Endothelial cell of umbilical vein (primary cell): ENCODE measurements at regions not wholly inside any gene's neighbourhood (a gene's known extent, or its start where the extent isn't known, plus 50 kb on each side); places are given as distances from the start of the nearest gene placed in this dataset.

Experiments
- BruUV-seq: library from RNA; stranded (reverse); fragments of 400-500 nt; replicated peaks from 2 replicates; lab custom pipeline; 2021; lab: Mats Ljungman, UMichigan
- CTCF ChIA-PET: fragments of 300-600, 350-600 bp; sonication (Branson Sonifier 250); formaldehyde crosslinking; loops from one replicate; lab custom pipeline; 2021; ENCODE audit warnings: antibody characterized with exemption, inconsistent platforms; lab: Charles Lee
- POLR2A ChIA-PET: fragments of 300-600, 350-600 bp; sonication (Branson Sonifier 250); formaldehyde crosslinking; loops from one replicate; lab custom pipeline; 2021; ENCODE audit warnings: antibody characterized with exemption, inconsistent platforms; lab: Charles Lee
- DNase-seq: peaks from one replicate; pipeline ENCODE4 v3.0.0-alpha.2; 2011; ENCODE audit warnings: low read depth, low spot score
- FAIRE-seq: peaks from 2 replicates; lab custom pipeline; 2011; peaks lifted over from hg19 to GRCh38; lab: Jason Lieb, UNC
- H2AFZ ChIP-seq: 2 replicates; pipeline ENCODE4 v1.6.0; 2012; ENCODE audit warnings: low read depth, low read length, control low read depth, inconsistent platforms
- H3K27ac ChIP-seq: 2 replicates; pipeline ENCODE4 v1.5.1; 2011; ENCODE audit warnings: low read depth, mild to moderate bottlenecking, control low read depth, low read length, moderate library complexity; ENCODE audit not compliant: insufficient read depth
- H3K27me3 ChIP-seq, 2 experiments: 2 replicates each; pipeline versions ENCODE4 v1.6.0 to v1.6.1; 2011; ENCODE audit warnings: low read length in 2 of 2, mixed read lengths in 1 of 2; ENCODE audit not compliant: control insufficient read depth in 2 of 2, insufficient read depth in 2 of 2
- H3K36me3 ChIP-seq, 2 experiments: 2 replicates in 1 of 2; 3 replicates in 1 of 2; pipeline ENCODE4 v1.5.1; 2011; ENCODE audit warnings: low read length in 2 of 2, mild to moderate bottlenecking in 1 of 2, moderate library complexity in 1 of 2; ENCODE audit not compliant: control insufficient read depth in 2 of 2, insufficient read depth in 2 of 2; ENCODE audit errors: extremely low read depth in 1 of 2
- H3K4me1 ChIP-seq: 3 replicates; pipeline ENCODE4 v1.5.1; 2011; ENCODE audit warnings: mild to moderate bottlenecking, low read length; ENCODE audit not compliant: control insufficient read depth, insufficient read depth; ENCODE audit errors: extremely low read depth
- H3K4me2 ChIP-seq: 2 replicates; pipeline ENCODE4 v1.6.1; 2011; ENCODE audit warnings: low read length, control low read depth, mixed read lengths; ENCODE audit not compliant: insufficient read depth
- H3K4me3 ChIP-seq, 3 experiments: fragments of 200-600 bp in 1 of 3; sonication (generic), shearing (Covaris generic) in 1 of 3; replicated peaks in 1 of 3; 2 replicates each; pipeline ENCODE4 v1.5.1; 2011 to 2016; ENCODE audit warnings: control low read depth in 3 of 3, low read length in 3 of 3, mild to moderate bottlenecking in 2 of 3, inconsistent platforms in 1 of 3, low read depth in 1 of 3, moderate library complexity in 1 of 3; ENCODE audit not compliant: insufficient read depth in 1 of 3
- H3K79me2 ChIP-seq: 2 replicates; pipeline ENCODE4 v1.6.0; 2012; ENCODE audit warnings: low read length, inconsistent platforms; ENCODE audit not compliant: control insufficient read depth, insufficient read depth
- H3K9ac ChIP-seq: replicated peaks from 2 replicates; pipeline ENCODE3; 2011; ENCODE audit warnings: low read length, control low read depth; ENCODE audit not compliant: insufficient read depth; ENCODE audit errors: extremely low read depth
- H3K9me1 ChIP-seq: replicated peaks from 3 replicates; pipeline ENCODE4 v1.6.0; 2011; ENCODE audit warnings: mild to moderate bottlenecking, low read length; ENCODE audit not compliant: control insufficient read depth, insufficient read depth; ENCODE audit errors: extremely low read depth
- H3K9me3 ChIP-seq: replicated peaks from 2 replicates; pipeline ENCODE4 v1.5.1; 2012; ENCODE audit warnings: low read length, inconsistent platforms; ENCODE audit not compliant: control insufficient read depth, insufficient read depth
- H4K20me1 ChIP-seq: replicated peaks from 2 replicates; pipeline ENCODE3; 2011; ENCODE audit warnings: mild to moderate bottlenecking, low read length; ENCODE audit not compliant: control insufficient read depth, insufficient read depth; ENCODE audit errors: extremely low read depth
- CTCF ChIP-seq, 2 donors: IDR thresholded peaks; 1 replicate in 1 of 2; 2 replicates in 1 of 2; pipeline ENCODE4 v1.5.1; 2011; ENCODE audit warnings: low read length in 2 of 2, mild to moderate bottlenecking in 2 of 2, moderate library complexity in 2 of 2, control low read depth in 1 of 2, inconsistent platforms in 1 of 2, low read depth in 1 of 2; ENCODE audit not compliant: insufficient read depth in 1 of 2; ENCODE audit errors: extremely low read depth in 1 of 2
- EZH2 ChIP-seq: IDR thresholded peaks from 2 replicates; pipeline ENCODE4 v1.6.1; 2012; ENCODE audit warnings: borderline replicate concordance, low read depth, mild to moderate bottlenecking, moderate library complexity, low read length, inconsistent platforms; ENCODE audit not compliant: severe bottlenecking
- FOS ChIP-seq: IDR thresholded peaks from 2 replicates; pipeline ENCODE4 v1.6.1; 2011; ENCODE audit warnings: mild to moderate bottlenecking, low read length, moderate library complexity, borderline replicate concordance; ENCODE audit not compliant: insufficient read depth
- GATA2 ChIP-seq: IDR thresholded peaks from 2 replicates; pipeline ENCODE4 v1.7.0; 2011; ENCODE audit warnings: low read depth, mild to moderate bottlenecking, moderate library complexity, mixed read lengths, low read length; ENCODE audit not compliant: insufficient read length, insufficient read depth
- JUN ChIP-seq: IDR thresholded peaks from 2 replicates; pipeline ENCODE4 v1.6.1; 2011; ENCODE audit warnings: borderline replicate concordance, low read depth; ENCODE audit not compliant: insufficient read length, insufficient read depth
- MYC ChIP-seq: IDR thresholded peaks from one replicate; pipeline ENCODE4 v1.6.1; 2011; ENCODE audit warnings: mild to moderate bottlenecking, low read depth, low read length
- POLR2A ChIP-seq: IDR thresholded peaks from 2 replicates; pipeline ENCODE4 v1.6.1; 2012; ENCODE audit warnings: low read depth, mild to moderate bottlenecking, control low read depth, low read length
- POLR2AphosphoS5 ChIP-seq: IDR thresholded peaks from 2 replicates; pipeline ENCODE4 v1.6.1; 2012; ENCODE audit warnings: low read depth, mild to moderate bottlenecking, control low read depth, low read length, moderate library complexity; ENCODE audit not compliant: insufficient read depth
- dilution Hi-C: fragments of 300-500 bp; cut with MboI; formaldehyde crosslinking; loops from one replicate; pipeline ENCODE4 v1.15.0; 2019; ENCODE audit warnings: low sequenced_read_pairs; ENCODE audit not compliant: extremely low pct_ligation_motif_present
- intact Hi-C: fragments of 100-400 bp; cut with micrococcal nuclease; formaldehyde crosslinking; loops from one replicate; pipeline ENCODE4 v1.10.0; 2022
- TF ChIP-seq, protein P1 (sequence below): IDR thresholded peaks from 2 replicates; pipeline ENCODE4 v1.6.1; 2011; ENCODE audit not compliant: insufficient read depth, insufficient read length

- H3K9me3 ChIP-seq: no peaks in the 10 kb centered on the region
- no peak overlapping the region for H2AFZ ChIP-seq
- no TSS peak for BruUV-seq
- H3K9me1 ChIP-seq: no peaks in the 10 kb centered on the region
- peaks cover 21% of the 10 kb centered on the region for H3K4me1 ChIP-seq
- TF ChIP-seq POLR2AphosphoS5 (no peak), JUN (no peak), POLR2A (no peak), CTCF (IDR thresholded peaks at IDR 0.05; ENCODE audit: extremely low read depth in 1 of 2, insufficient read depth in 1 of 2, low read depth in 1 of 2, low read length in 2 of 2) (no peak), FOS (no peak), MYC (no peak), GATA2 (no peak), EZH2 (no peak)
- TF ChIP-seq, protein P1, sequence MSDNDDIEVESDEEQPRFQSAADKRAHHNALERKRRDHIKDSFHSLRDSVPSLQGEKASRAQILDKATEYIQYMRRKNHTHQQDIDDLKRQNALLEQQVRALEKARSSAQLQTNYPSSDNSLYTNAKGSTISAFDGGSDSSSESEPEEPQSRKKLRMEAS: no peak
- dilution Hi-C loops: no loop called here
- no peak overlapping the region for H3K4me2 ChIP-seq
- no peaks in the 10 kb centered on the region for H3K36me3 ChIP-seq
- intact Hi-C loops: no loop called here
- FAIRE-seq (no peak), DNase-seq (no peak)
- no peak overlapping the region for H3K9ac ChIP-seq
- no peaks in the 10 kb centered on the region for H3K79me2 ChIP-seq
- no peak overlapping the region for H3K27ac ChIP-seq
- no peaks in the 10 kb centered on the region for H4K20me1 ChIP-seq
- POLR2A ChIA-PET: no interaction called here
- no peak overlapping the region for H3K4me3 ChIP-seq
- CTCF ChIA-PET: no interaction called here
- no peaks in the 10 kb centered on the region for H3K27me3 ChIP-seq
These were observed 238.8 kb upstream of the BMPER start for GRCh38 chr7:33666531-33666930.
